GM12892 (cell line): ENCODE measurements at regions not wholly inside any gene's neighbourhood (a gene's known extent, or its start where the extent isn't known, plus 50 kb on each side); places are given as distances from the start of the nearest gene placed in this dataset.

Source experiments
- POLR2A ChIP-seq: IDR thresholded peaks from 2 replicates; pipeline ENCODE4 v1.6.1; 2011; ENCODE audit warnings: low read depth, low read length, control low read depth
- POLR2AphosphoS5 ChIP-seq: IDR thresholded peaks from 2 replicates; pipeline ENCODE4 v1.6.1; 2011; ENCODE audit warnings: low read depth, low read length, control low read depth
- TAF1 ChIP-seq: IDR thresholded peaks from 2 replicates; pipeline ENCODE4 v1.6.1; 2011; ENCODE audit warnings: low read depth, mild to moderate bottlenecking, control low read depth, low read length, borderline replicate concordance

GRCh38 chr5:9954869-9955268, 294.8 kb downstream of the ATPSCKMT start:
- TF ChIP-seq POLR2A (no peak), TAF1 (no peak), POLR2AphosphoS5 (no peak)
